H1 (cell line): ENCODE measurements at regions not wholly inside any gene's neighbourhood (a gene's known extent, or its start where the extent isn't known, plus 50 kb on each side); places are given as distances from the start of the nearest gene placed in this dataset.

Experiments used
- CEBPB ChIP-seq: IDR thresholded peaks from 2 replicates; pipeline ENCODE4 v1.6.1; 2012; ENCODE audit warnings: low read depth, low read length
- CHD7 ChIP-seq: fragments of 300-600 bp; sonication (generic); IDR thresholded peaks from 2 replicates; pipeline ENCODE4 v1.7.1; 2012; ENCODE audit warnings: low read length, moderate library complexity, mild to moderate bottlenecking, inconsistent platforms; ENCODE audit not compliant: insufficient replicate concordance
- CTBP2 ChIP-seq: IDR thresholded peaks from 2 replicates; pipeline ENCODE4 v1.7.0; 2011; ENCODE audit warnings: borderline replicate concordance, mild to moderate bottlenecking, moderate library complexity, mixed read lengths, low read length; ENCODE audit not compliant: insufficient read depth, insufficient read length
- EGR1 ChIP-seq: IDR thresholded peaks from 2 replicates; pipeline ENCODE4 v1.6.1; 2011; ENCODE audit warnings: low read depth, low read length, borderline replicate concordance
- EZH2 ChIP-seq: fragments of 200-600 bp; sonication (generic); IDR thresholded peaks from 2 replicates; pipeline ENCODE4 v1.7.1; 2012; ENCODE audit warnings: low read depth, mild to moderate bottlenecking, moderate library complexity, low read length, inconsistent platforms; ENCODE audit not compliant: severe bottlenecking
- PHF8 ChIP-seq: fragments of 200-600 bp; sonication (generic); conservative IDR thresholded peaks from 2 replicates; pipeline ENCODE4 v1.7.1; 2012; ENCODE audit warnings: low read depth, mild to moderate bottlenecking, inconsistent platforms, low read length, moderate library complexity
- RNF2 ChIP-seq: fragments of 200-900, 300-1000 bp; sonication (generic); IDR thresholded peaks from 2 replicates; pipeline ENCODE4 v1.7.1; 2016; ENCODE audit warnings: borderline replicate concordance, low read depth, mild to moderate bottlenecking, antibody characterized with exemption, low read length; ENCODE audit not compliant: poor library complexity, severe bottlenecking; ENCODE audit errors: missing control alignments
- SAP30 ChIP-seq: fragments of 300-600 bp; sonication (generic); IDR thresholded peaks from 2 replicates; pipeline ENCODE4 v1.7.1; 2012; ENCODE audit warnings: low read length, moderate library complexity, mild to moderate bottlenecking, inconsistent platforms; ENCODE audit not compliant: insufficient read depth, insufficient replicate concordance
- SP1 ChIP-seq: IDR thresholded peaks from 2 replicates; pipeline ENCODE4 v1.6.1; 2011; ENCODE audit warnings: low read depth, low read length
- TEAD4 ChIP-seq: IDR thresholded peaks from 2 replicates; pipeline ENCODE4 v1.6.1; 2012; ENCODE audit warnings: low read depth, low read length, inconsistent platforms, mixed read lengths
- YY1 ChIP-seq: IDR thresholded peaks from 2 replicates; pipeline ENCODE4 v1.6.1; 2011; ENCODE audit warnings: low read depth, mild to moderate bottlenecking, low read length

GRCh38 chr7:131778601-131779000 lies 222.2 kb upstream of the PODXL start (continued):
- TF ChIP-seq CHD7: no peak
- TF ChIP-seq SAP30: no peak
- TF ChIP-seq EGR1: no peak
- no peak for TF ChIP-seq EZH2
- TF ChIP-seq PHF8: no peak
- TF ChIP-seq CTBP2: no peak
- TF ChIP-seq RNF2: no peak
- no peak for TF ChIP-seq SP1
- TF ChIP-seq CEBPB: no peak
- no peak for TF ChIP-seq TEAD4
- TF ChIP-seq YY1: no peak
- TF ChIP-seq, all 59 proteins: peak for 0
